ENCODE measurements at regions not wholly inside any gene's neighbourhood (a gene's known extent, or its start where the extent isn't known, plus 50 kb on each side); places are given as distances from the start of the nearest gene placed in this dataset.

- TF ChIP-seq CTCF (IDR thresholded peaks at IDR 0.05): no peak
- TF ChIP-seq POLR2A (IDR thresholded peaks at IDR 0.05): no peak
These were observed 145.0 kb upstream of the MEIS2 start for GRCh38 chr15:37245358-37245757.
